ENCODE measurements at regions not wholly inside any gene's neighbourhood (a gene's known extent, or its start where the extent isn't known, plus 50 kb on each side); places are given as distances from the start of the nearest gene placed in this dataset.

DNA sequence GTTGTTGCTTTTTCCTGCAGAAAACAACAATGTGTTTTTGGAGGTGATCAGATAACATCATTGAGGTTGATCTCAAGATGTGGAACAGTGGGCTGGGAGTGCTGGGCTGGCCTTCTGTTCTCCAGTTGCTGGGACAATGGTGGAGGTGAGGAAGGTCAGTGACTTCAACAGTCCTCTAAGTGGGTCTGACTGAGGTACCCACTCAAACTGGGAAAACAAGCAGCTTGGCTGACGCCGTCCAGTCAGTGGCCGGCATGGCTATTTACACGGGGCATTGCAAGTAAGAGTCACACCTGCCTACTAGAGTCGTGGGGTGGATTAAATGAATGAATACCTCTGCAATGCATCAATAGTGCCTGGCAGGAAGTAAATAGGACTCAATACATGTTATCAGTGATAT is 386.7 kb upstream of the ZFHX3 start:
- H3K36me3 Mint-ChIP-seq, result no peaks in the 10 kb centered on the region
- DNase-seq, result no peak
- no peak overlapping the region for H3K27ac Mint-ChIP-seq
- no peaks in the 10 kb centered on the region for H3K4me1 Mint-ChIP-seq
- no peaks in the 10 kb centered on the region for H3K9me3 Mint-ChIP-seq
- H3K4me3 Mint-ChIP-seq, result no peak overlapping the region
- H3K27me3 Mint-ChIP-seq, result no peaks in the 10 kb centered on the region

GRCh38 chr16:73433731-73434307 is 385.9 kb upstream of the ZFHX3 start:
- no peaks in the 10 kb centered on the region for H3K4me1 Mint-ChIP-seq
- H3K27ac Mint-ChIP-seq, result no peak overlapping the region
- no peak overlapping the region for H3K4me3 Mint-ChIP-seq
- H3K9me3 Mint-ChIP-seq, result no peaks in the 10 kb centered on the region
- DNase-seq, result no peak
- H3K36me3 Mint-ChIP-seq, result no peaks in the 10 kb centered on the region
- no peaks in the 10 kb centered on the region for H3K27me3 Mint-ChIP-seq

- no peaks in the 10 kb centered on the region for H3K4me1 Mint-ChIP-seq
- H3K4me3 Mint-ChIP-seq, result no peak overlapping the region
- H3K36me3 Mint-ChIP-seq, result no peaks in the 10 kb centered on the region
- no peak overlapping the region for H3K27ac Mint-ChIP-seq
- no peaks in the 10 kb centered on the region for H3K27me3 Mint-ChIP-seq
- DNase-seq, result no peak
- no peaks in the 10 kb centered on the region for H3K9me3 Mint-ChIP-seq
Measured at GRCh38 chr16:73432850-73433730, 385.2 kb upstream of the ZFHX3 start.

- Mint-ChIP-seq H3K4me1 (no peaks in the 10 kb centered on the region), H3K27ac (no peak overlapping the region), H3K4me3 (no peak overlapping the region), H3K9me3 (no peaks in the 10 kb centered on the region), H3K27me3 (no peaks in the 10 kb centered on the region), H3K36me3 (no peaks in the 10 kb centered on the region)
- no peak for DNase-seq
Measured at GRCh38 chr16:73430138-73430537, 382.2 kb upstream of the ZFHX3 start.

DNA sequence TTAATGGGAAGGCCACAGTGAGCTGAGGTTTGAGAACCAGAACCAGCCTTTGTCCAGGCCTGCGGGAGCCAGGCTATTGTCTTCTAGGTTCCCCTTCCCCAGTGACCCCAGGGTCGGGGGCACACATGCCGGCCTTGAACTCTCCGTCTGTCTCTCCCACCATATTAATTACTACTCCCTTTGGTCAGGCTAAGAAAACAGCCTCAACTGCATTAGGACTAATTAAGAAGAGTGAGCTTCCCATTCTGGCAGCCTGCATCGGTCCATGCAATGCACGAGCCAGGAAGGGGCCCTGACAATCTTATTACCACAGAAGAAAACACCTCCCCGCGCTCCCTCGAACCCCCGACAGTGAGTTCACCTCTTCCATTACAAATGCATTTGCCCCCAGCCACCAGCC is 380.2 kb upstream of the ZFHX3 start:
- Mint-ChIP-seq H3K9me3 (no peaks in the 10 kb centered on the region), H3K4me1 (no peaks in the 10 kb centered on the region), H3K27me3 (no peaks in the 10 kb centered on the region), H3K27ac (no peak overlapping the region), H3K36me3 (no peaks in the 10 kb centered on the region), H3K4me3 (no peak overlapping the region)
- no peak for DNase-seq

- H3K4me3 Mint-ChIP-seq, result no peak overlapping the region
- no peak overlapping the region for H3K27ac Mint-ChIP-seq
- H3K36me3 Mint-ChIP-seq, result no peaks in the 10 kb centered on the region
- no peaks in the 10 kb centered on the region for H3K27me3 Mint-ChIP-seq
- no peaks in the 10 kb centered on the region for H3K9me3 Mint-ChIP-seq
- no peaks in the 10 kb centered on the region for H3K4me1 Mint-ChIP-seq
- no peak for DNase-seq
Measured at GRCh38 chr16:73427164-73427563, 379.2 kb upstream of the ZFHX3 start.

DNA sequence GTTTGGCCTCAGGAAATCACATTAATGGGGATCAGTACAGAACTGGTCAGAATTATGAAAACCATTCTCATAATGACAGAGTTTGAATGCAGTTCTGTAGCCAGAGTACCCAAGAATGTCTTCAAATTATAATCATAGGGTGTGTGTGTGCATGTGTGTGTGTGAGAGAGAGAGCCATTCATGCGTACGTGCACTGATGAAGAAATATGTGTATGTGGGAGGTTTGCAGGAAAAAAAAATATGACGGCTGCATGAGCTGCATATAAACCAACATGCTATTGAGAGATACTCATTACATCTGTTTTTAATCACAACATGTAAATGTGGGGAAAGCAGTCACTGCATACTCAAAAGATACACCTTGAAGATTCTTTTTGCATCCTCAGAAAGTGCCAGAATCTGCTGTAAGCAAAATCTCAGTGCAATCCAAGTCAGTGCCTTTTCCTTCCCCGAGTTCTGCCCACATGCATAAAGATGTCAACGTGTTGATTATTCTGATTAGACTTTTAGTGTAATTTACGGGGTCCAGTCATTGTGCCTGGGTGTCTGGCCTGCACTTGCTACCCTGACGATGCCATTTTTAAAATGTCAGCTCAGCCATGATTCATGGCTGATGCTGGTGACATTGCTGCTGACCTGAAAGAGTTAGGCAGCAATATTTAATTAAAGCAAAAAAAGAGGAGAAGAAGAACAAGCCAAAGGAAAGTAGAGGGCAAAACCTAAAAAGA is 378.7 kb upstream of the ZFHX3 start:
- Mint-ChIP-seq H3K4me3 (no peak overlapping the region), H3K4me1 (no peaks in the 10 kb centered on the region), H3K27ac (no peak overlapping the region), H3K36me3 (no peaks in the 10 kb centered on the region), H3K9me3 (no peaks in the 10 kb centered on the region), H3K27me3 (no peaks in the 10 kb centered on the region)
- DNase-seq, result no peak

DNA sequence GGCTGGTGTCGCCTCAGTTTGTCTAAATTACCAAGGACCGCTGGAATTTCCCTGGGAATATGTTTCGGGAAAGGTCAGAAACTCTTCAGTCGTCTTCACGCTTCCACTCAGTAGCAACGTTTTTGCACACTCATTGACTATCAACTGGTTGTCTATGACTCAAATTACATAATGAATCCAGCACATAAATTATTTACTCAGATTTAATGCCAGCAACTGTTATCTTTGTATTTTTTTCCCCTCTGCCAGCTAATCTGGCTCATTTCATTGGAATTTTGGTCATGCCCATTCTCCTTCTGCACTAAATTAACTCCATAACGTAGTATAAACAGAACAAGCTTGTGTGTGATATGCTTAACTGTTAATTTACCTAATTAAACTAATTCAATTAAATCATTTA is 372.7 kb upstream of the ZFHX3 start:
- DNase-seq, result no peak
- no peaks in the 10 kb centered on the region for H3K36me3 Mint-ChIP-seq
- H3K4me1 Mint-ChIP-seq, result no peaks in the 10 kb centered on the region
- no peaks in the 10 kb centered on the region for H3K9me3 Mint-ChIP-seq
- H3K4me3 Mint-ChIP-seq, result no peak overlapping the region
- no peaks in the 10 kb centered on the region for H3K27me3 Mint-ChIP-seq
- H3K27ac Mint-ChIP-seq, result no peak overlapping the region

DNA sequence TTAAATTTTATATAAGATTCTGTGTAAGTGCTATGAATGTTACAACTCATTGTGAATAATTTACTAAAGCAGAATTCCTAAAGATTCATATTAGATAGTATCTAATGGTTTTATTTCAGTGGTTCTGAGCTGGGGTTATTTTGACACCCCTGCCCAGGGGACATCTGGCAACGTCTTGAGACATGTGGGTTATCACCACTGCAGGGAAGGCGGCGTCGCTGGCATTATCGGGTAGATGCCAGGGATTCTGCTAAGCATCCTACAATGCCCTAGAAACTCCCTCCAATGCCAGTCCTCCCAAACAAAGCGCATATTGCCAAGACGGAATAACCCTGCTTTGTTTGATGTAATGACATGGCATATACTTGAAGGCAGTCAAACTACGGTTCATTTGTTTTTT is 372.3 kb upstream of the ZFHX3 start:
- no peaks in the 10 kb centered on the region for H3K36me3 Mint-ChIP-seq
- H3K4me1 Mint-ChIP-seq, result no peaks in the 10 kb centered on the region
- no peaks in the 10 kb centered on the region for H3K9me3 Mint-ChIP-seq
- no peak for DNase-seq
- H3K4me3 Mint-ChIP-seq, result no peak overlapping the region
- no peaks in the 10 kb centered on the region for H3K27me3 Mint-ChIP-seq
- no peak overlapping the region for H3K27ac Mint-ChIP-seq

GRCh38 chr16:73418691-73419090 is 370.8 kb upstream of the ZFHX3 start:
- DNase-seq, result no peak
- no peaks in the 10 kb centered on the region for H3K36me3 Mint-ChIP-seq
- H3K27ac Mint-ChIP-seq, result no peak overlapping the region
- H3K27me3 Mint-ChIP-seq, result no peaks in the 10 kb centered on the region
- no peaks in the 10 kb centered on the region for H3K9me3 Mint-ChIP-seq
- no peak overlapping the region for H3K4me3 Mint-ChIP-seq
- H3K4me1 Mint-ChIP-seq, result no peaks in the 10 kb centered on the region

DNA sequence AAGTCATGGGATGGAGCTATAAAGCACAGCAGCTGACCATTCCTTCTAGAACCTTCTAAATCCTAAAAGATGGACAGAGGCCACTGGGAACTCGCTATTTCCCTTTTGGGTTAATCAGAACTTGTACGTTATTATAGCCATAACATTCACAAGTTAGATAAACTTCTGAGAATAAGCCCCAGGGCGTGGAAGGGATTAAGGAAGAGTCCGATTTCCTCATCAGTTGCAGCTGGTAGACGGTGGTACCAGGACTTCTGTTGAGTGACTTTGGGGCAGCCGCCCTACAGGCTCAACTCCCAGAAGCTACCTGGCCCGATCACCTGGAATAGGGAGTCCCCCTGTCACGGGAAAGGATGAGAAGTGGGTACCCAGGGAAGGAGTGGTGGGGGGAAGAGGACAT is 370.1 kb upstream of the ZFHX3 start:
- Mint-ChIP-seq H3K4me1 (no peaks in the 10 kb centered on the region), H3K27me3 (no peaks in the 10 kb centered on the region), H3K4me3 (no peak overlapping the region), H3K36me3 (no peaks in the 10 kb centered on the region), H3K27ac (no peak overlapping the region), H3K9me3 (no peaks in the 10 kb centered on the region)
- DNase-seq, result no peak

DNA sequence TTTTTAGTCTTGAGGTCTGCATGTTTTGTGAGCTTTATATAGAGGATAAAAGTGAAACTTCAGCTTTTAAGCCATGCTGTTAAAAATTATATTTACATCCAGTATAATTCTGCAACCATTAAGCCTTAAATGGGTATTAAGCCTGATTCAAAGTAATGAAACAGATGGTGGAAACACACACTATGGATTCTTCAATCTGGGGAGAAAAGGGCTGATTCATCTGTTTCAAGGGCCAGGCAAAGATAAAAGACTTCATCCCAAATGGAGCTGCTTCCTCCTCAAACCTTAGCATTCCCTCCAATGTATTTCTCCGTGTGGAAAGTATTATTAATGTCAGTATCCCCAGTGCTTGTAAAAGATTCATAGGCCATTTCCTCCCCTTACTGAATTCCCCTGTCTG is 367.4 kb upstream of the ZFHX3 start:
- Mint-ChIP-seq H3K27ac (no peak overlapping the region), H3K36me3 (no peaks in the 10 kb centered on the region), H3K4me3 (no peak overlapping the region), H3K4me1 (no peaks in the 10 kb centered on the region), H3K9me3 (no peaks in the 10 kb centered on the region), H3K27me3 (no peaks in the 10 kb centered on the region)
- DNase-seq, result no peak

GRCh38 chr16:73414638-73415037 is 366.7 kb upstream of the ZFHX3 start:
- no peaks in the 10 kb centered on the region for H3K4me1 Mint-ChIP-seq
- H3K27me3 Mint-ChIP-seq, result no peaks in the 10 kb centered on the region
- H3K36me3 Mint-ChIP-seq, result no peaks in the 10 kb centered on the region
- no peaks in the 10 kb centered on the region for H3K9me3 Mint-ChIP-seq
- H3K4me3 Mint-ChIP-seq, result no peak overlapping the region
- no peak for DNase-seq
- no peak overlapping the region for H3K27ac Mint-ChIP-seq

DNA sequence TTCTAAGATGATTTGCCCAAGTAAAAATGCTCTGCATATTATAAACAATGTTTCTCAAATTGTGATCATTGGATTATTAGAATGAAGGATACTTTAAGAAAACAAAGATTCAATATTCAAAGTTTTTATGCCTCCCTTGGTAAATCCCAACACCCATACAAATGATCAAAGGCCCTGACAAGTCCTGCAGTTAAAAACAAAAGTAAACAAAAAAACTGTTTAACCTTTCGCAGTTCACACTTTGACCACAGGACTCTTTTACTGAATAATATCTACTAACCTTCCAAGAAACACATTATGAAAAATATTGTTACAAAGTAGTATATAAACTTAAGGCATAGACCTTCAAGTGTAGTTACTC is 365.9 kb upstream of the ZFHX3 start:
- no peak for DNase-seq
- H3K27ac Mint-ChIP-seq, result no peak overlapping the region
- H3K27me3 Mint-ChIP-seq, result no peaks in the 10 kb centered on the region
- H3K9me3 Mint-ChIP-seq, result no peaks in the 10 kb centered on the region
- no peaks in the 10 kb centered on the region for H3K4me1 Mint-ChIP-seq
- H3K36me3 Mint-ChIP-seq, result no peaks in the 10 kb centered on the region
- H3K4me3 Mint-ChIP-seq, result no peak overlapping the region

DNA sequence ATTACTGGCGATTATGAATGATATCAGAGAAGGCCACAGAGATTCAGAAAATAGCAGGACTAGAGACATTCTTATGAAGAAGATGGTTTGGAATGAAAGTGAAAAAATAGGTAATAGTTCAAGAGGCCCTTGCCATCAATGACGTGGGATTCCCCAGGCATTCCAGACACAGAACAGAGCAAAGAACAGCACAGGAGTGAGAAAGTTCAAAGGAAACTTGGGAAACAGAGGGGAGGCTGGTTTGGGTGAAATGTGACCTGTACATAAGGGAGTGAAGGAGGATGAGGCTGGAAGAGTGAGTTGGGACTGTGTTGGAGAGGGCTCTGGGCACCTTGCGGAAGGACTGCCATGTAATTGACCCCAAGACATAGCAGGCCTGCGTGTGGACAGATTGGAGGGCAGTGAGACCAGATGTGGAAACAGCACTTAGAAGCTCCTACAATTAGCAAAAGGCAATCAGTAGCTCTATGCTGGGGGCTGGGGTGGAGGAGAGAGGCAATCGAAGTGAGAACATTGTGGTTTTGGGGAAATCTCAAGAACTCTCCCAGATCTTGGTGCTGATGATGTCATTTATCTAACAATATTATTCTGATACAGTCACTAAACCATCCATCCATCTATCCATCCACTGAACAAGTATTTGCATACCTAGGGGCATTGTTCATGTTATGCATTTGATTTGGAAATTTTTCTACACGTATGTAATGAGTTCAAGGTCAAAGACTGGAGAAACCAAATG is 365.3 kb upstream of the ZFHX3 start:
- H3K4me1 Mint-ChIP-seq, result no peaks in the 10 kb centered on the region
- no peak for DNase-seq
- no peaks in the 10 kb centered on the region for H3K27me3 Mint-ChIP-seq
- H3K27ac Mint-ChIP-seq, result no peak overlapping the region
- H3K4me3 Mint-ChIP-seq, result no peak overlapping the region
- H3K9me3 Mint-ChIP-seq, result no peaks in the 10 kb centered on the region
- H3K36me3 Mint-ChIP-seq, result no peaks in the 10 kb centered on the region

Data from activated naive CD8-positive, alpha-beta T cell treated with anti-CD3 and anti-CD28 coated beads for 36 hours (primary cell).